Osteocyte (in vitro differentiated cells): ENCODE measurements at regions not wholly inside any gene's neighbourhood (a gene's known extent, or its start where the extent isn't known, plus 50 kb on each side); places are given as distances from the start of the nearest gene placed in this dataset.

ENCODE experiments used
- DNase-seq: peaks from one replicate; pipeline ENCODE4 v3.0.0; 2021; ENCODE audit warnings: mixed read lengths; ENCODE audit not compliant: unreplicated experiment; ENCODE audit errors: extremely low spot score
- H3K27ac Mint-ChIP-seq: one replicate; pipeline ENCODE4 v1.8.0; 2021; ENCODE audit warnings: mild to moderate bottlenecking, mixed read lengths; ENCODE audit not compliant: unreplicated experiment
- H3K27me3 Mint-ChIP-seq: one replicate; pipeline ENCODE4 v1.8.0; 2021; ENCODE audit warnings: mixed read lengths; ENCODE audit not compliant: unreplicated experiment
- H3K36me3 Mint-ChIP-seq: one replicate; pipeline ENCODE4 v1.8.0; 2021; ENCODE audit warnings: mixed read lengths; ENCODE audit not compliant: unreplicated experiment
- H3K4me1 Mint-ChIP-seq: one replicate; pipeline ENCODE4 v1.8.0; 2021; ENCODE audit warnings: mixed read lengths; ENCODE audit not compliant: unreplicated experiment
- H3K4me3 Mint-ChIP-seq: one replicate; pipeline ENCODE4 v1.8.0; 2021; ENCODE audit warnings: mild to moderate bottlenecking, moderate library complexity, mixed read lengths; ENCODE audit not compliant: unreplicated experiment
- H3K9me3 Mint-ChIP-seq: one replicate; pipeline ENCODE4 v1.8.0; 2021; ENCODE audit warnings: mixed read lengths; ENCODE audit not compliant: unreplicated experiment
- TF ChIP-seq, protein P1 (sequence below): fragments of 200-600 bp; sonication (generic); IDR thresholded peaks from 2 replicates; pipeline ENCODE4 v1.5.0; 2021; ENCODE audit warnings: antibody characterized with exemption, mild to moderate bottlenecking, moderate library complexity

DNA sequence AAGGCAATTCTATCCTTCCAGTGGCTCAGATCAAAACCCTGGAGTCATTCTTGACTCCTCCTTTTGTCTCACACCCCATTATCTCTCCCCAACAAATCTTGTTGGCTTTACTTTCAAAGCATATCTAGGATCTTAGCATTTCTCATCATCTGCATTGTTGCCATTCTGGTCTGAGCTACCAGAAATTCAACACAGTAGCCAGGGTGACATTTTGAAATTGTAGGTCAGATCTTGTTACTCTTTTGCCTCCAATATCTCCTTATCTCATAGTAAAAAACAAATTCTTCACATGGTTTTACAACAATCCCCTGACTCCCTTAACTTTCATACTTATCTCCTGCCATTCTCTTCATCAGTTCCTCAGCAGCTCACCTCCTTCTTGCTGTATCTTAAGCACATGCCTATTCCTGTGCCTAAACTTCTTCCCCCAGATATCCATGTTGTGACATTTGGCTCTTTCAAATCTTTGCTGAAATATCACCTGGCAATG lies 115.8 kb downstream of the KLF5 start:
- Mint-ChIP-seq H3K4me1 (peaks cover 7% of the 10 kb centered on the region), H3K27me3 (no peaks in the 10 kb centered on the region), H3K9me3 (no peaks in the 10 kb centered on the region), H3K4me3 (no peak overlapping the region), H3K36me3 (no peaks in the 10 kb centered on the region), H3K27ac (no peak overlapping the region)
- no peak for DNase-seq
- TF ChIP-seq, protein P1, sequence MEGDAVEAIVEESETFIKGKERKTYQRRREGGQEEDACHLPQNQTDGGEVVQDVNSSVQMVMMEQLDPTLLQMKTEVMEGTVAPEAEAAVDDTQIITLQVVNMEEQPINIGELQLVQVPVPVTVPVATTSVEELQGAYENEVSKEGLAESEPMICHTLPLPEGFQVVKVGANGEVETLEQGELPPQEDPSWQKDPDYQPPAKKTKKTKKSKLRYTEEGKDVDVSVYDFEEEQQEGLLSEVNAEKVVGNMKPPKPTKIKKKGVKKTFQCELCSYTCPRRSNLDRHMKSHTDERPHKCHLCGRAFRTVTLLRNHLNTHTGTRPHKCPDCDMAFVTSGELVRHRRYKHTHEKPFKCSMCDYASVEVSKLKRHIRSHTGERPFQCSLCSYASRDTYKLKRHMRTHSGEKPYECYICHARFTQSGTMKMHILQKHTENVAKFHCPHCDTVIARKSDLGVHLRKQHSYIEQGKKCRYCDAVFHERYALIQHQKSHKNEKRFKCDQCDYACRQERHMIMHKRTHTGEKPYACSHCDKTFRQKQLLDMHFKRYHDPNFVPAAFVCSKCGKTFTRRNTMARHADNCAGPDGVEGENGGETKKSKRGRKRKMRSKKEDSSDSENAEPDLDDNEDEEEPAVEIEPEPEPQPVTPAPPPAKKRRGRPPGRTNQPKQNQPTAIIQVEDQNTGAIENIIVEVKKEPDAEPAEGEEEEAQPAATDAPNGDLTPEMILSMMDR = no peak

DNA sequence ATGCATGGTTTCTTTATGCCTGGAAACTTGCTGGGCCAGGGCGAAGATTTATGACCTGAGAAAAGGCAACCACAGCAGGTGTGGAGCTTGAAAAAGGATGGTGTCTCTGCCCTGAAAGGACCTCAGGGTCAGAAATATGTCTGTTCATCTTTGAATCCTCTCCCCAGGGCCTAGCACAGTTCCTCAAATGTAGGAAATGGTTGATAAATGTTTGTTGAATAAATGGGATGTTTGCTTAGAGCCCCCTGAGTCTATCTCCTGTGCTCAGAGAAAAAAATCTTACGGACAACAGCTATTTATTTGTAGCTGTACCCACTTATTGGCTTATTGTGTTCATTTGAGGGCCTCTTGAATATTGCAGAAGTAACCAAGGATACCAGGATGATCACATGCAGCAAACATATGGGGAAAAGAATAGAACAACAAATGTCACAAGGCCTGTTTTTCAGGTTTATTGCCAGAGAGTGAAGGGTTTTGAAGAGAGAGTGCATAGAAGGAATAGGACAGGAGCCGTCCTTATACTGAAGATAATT lies 114.5 kb downstream of the KLF5 start:
- no peaks in the 10 kb centered on the region for H3K36me3 Mint-ChIP-seq
- DNase-seq = no peak
- H3K4me3 Mint-ChIP-seq = no peak overlapping the region
- H3K4me1 Mint-ChIP-seq = peaks cover 13% of the 10 kb centered on the region
- H3K9me3 Mint-ChIP-seq = no peaks in the 10 kb centered on the region
- no peaks in the 10 kb centered on the region for H3K27me3 Mint-ChIP-seq
- TF ChIP-seq, protein P1 = no peak
- H3K27ac Mint-ChIP-seq = no peak overlapping the region

DNA sequence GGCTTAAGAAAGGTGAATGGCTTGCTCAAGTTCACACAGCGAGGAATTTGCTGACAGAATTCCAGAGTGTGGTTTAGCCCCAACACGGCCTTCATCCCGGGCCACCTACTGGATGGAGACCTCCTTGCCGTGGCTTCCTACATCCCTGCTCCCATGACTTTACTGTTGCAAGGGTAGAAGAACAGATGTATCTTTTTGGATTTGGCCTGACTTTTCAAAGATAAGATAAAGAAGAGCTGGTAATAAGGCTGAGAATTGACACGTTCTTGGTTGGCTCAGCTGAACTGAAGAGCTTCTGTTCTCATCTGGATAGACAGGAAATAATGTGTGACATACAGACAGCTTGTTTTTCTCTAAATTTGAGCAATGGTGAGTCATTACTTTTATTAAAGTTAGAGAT lies 113.1 kb downstream of the KLF5 start:
- Mint-ChIP-seq H3K4me3 (no peak overlapping the region), H3K36me3 (no peaks in the 10 kb centered on the region), H3K27ac (no peak overlapping the region), H3K27me3 (no peaks in the 10 kb centered on the region), H3K9me3 (no peaks in the 10 kb centered on the region), H3K4me1 (peaks cover 13% of the 10 kb centered on the region)
- TF ChIP-seq, protein P1 = no peak
- DNase-seq = no peak

- no peak overlapping the region for H3K4me3 Mint-ChIP-seq
- H3K9me3 Mint-ChIP-seq = no peaks in the 10 kb centered on the region
- no peak for DNase-seq
- no peak overlapping the region for H3K27ac Mint-ChIP-seq
- TF ChIP-seq, protein P1 = no peak
- peaks cover 13% of the 10 kb centered on the region for H3K4me1 Mint-ChIP-seq
- H3K36me3 Mint-ChIP-seq = no peaks in the 10 kb centered on the region
- H3K27me3 Mint-ChIP-seq = no peaks in the 10 kb centered on the region
Observed at GRCh38 chr13:73171271-73171682, 112.5 kb downstream of the KLF5 start.

DNA sequence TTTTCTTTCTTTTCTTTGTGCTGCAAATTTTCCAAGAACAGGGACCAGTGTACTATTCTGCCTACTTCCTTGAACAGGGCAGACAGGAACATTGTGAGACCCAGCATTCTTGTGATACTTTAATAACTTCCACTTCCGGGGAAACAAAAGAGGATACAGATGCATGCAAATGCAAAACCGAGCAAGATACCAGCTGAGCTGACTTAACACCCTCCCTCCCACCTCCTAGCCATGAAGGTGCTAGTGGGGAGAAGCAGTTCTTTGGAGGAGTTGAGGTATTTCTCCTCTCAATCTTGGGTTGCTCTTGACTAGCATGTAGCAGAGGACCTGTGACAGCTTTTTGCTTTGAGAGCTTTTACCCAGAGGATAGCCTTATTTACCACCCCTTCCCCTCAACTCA lies 111.2 kb downstream of the KLF5 start:
- DNase-seq = no peak
- H3K4me3 Mint-ChIP-seq = no peak overlapping the region
- H3K36me3 Mint-ChIP-seq = no peaks in the 10 kb centered on the region

More for the DNA sequence above, 111.2 kb downstream of the KLF5 start:
- no peaks in the 10 kb centered on the region for H3K9me3 Mint-ChIP-seq
- TF ChIP-seq, protein P1 = no peak
- peaks cover 13% of the 10 kb centered on the region for H3K4me1 Mint-ChIP-seq
- H3K27ac Mint-ChIP-seq = no peak overlapping the region
- H3K27me3 Mint-ChIP-seq = no peaks in the 10 kb centered on the region
